PC-9 (cell line): ENCODE measurements at regions not wholly inside any gene's neighbourhood (a gene's known extent, or its start where the extent isn't known, plus 50 kb on each side); places are given as distances from the start of the nearest gene placed in this dataset.

ENCODE experiments used
- EZH2 ChIP-seq: fragments of 200-600 bp; sonication (generic); IDR thresholded peaks from 2 replicates; pipeline ENCODE4 v1.8.0; 2017; ENCODE audit warnings: antibody characterized with exemption, low read depth
- TF ChIP-seq, protein P1 (sequence below): fragments of 200-600 bp; sonication (generic); conservative IDR thresholded peaks from 2 replicates; pipeline ENCODE4 v1.6.1; 2017; ENCODE audit warnings: mixed run types, antibody characterized with exemption, mild to moderate bottlenecking, moderate library complexity

DNA sequence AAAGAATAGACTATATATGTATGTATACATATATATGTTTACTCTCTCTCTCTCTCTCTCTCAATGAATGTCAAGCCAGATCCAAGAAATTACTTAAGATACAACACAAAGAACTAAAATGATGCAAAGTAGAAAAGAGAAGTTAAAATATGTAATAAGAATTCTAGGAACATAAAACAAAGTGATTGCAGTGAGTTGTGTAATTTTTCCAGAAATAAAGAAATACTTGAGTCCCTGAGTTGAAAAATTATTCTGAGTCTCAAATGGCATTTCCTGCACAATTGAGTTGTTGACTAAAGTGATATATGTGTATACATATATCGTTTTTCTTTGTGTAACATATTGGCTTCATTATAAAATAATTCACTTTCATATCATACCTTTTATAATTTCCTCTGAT, 262.4 kb downstream of the INSIG2 start:
- TF ChIP-seq, protein P1, sequence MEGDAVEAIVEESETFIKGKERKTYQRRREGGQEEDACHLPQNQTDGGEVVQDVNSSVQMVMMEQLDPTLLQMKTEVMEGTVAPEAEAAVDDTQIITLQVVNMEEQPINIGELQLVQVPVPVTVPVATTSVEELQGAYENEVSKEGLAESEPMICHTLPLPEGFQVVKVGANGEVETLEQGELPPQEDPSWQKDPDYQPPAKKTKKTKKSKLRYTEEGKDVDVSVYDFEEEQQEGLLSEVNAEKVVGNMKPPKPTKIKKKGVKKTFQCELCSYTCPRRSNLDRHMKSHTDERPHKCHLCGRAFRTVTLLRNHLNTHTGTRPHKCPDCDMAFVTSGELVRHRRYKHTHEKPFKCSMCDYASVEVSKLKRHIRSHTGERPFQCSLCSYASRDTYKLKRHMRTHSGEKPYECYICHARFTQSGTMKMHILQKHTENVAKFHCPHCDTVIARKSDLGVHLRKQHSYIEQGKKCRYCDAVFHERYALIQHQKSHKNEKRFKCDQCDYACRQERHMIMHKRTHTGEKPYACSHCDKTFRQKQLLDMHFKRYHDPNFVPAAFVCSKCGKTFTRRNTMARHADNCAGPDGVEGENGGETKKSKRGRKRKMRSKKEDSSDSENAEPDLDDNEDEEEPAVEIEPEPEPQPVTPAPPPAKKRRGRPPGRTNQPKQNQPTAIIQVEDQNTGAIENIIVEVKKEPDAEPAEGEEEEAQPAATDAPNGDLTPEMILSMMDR = no peak
- no peak for TF ChIP-seq EZH2
